Skeletal muscle cell (primary cell): ENCODE measurements at regions not wholly inside any gene's neighbourhood (a gene's known extent, or its start where the extent isn't known, plus 50 kb on each side); places are given as distances from the start of the nearest gene placed in this dataset.

Experiments used
- DNase-seq: peaks from one replicate; pipeline ENCODE4 v3.0.0-alpha.2; 2010; ENCODE audit warnings: low read depth
- H3K4me3 ChIP-seq: 2 replicates; pipeline ENCODE4 v1.5.1; 2011; ENCODE audit warnings: low read depth, mild to moderate bottlenecking, control low read depth, low read length, moderate library complexity

DNA sequence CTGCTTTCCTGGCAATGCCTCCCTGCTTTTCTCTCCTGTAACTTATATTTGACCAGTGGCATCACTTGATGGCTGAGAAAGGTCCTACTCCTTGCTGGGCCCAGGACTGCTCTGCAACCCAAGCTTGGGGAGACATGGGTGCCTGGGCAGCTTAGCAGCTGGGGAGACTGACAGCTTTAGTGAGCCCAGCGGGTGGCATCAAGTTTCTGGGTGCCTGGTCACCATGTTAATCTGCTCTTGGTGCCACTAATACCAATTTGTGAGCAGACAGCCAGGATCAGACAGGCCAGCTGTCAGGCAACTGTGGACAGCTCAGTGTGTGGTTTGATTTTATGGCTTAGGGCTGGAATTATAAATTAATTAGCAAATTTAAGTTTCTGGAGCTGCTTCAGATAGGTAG lies 144.8 kb upstream of the GLI2 start:
- no peak overlapping the region for H3K4me3 ChIP-seq
- no peak for DNase-seq

DNA sequence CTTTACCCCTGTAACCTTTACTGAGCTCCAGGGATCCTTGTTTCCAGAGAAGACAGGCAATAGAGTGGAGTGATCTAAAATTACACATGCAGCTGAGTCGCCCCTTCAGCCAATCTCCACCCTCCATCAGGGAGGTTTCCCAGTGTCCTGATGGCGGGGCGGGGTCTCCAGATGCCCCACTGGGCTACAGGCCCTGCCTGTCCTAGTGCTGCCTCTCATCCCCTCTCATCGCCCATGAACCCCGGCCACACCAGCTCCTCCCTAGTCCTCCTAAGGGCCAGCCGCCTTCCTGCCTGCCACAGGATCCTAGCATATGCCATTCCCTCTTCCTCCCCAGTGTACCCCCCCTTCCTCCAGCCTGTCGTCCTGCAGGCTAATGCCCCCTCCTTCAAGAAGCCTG lies 144.1 kb upstream of the GLI2 start:
- no peak overlapping the region for H3K4me3 ChIP-seq
- no peak for DNase-seq

DNA sequence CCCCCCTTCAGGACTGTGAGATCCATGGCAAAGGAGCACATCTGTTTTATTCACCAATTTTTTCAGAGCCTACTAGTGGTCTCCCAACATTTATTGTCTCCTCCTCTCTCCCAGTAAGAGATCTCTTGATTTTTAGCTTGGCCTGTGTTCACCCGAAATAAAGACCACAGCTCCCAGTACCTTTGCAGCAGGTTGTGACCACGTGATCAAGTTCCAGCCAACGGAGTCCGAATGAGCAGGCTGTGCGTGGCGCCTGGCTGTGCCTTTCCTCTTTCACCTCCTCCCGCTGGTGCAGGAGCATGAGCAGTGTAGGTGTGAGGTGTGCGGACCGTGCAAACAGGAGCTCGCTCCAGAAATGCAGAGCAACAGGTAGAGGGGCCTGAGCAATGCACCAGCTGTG lies 143.6 kb upstream of the GLI2 start:
- no peak overlapping the region for H3K4me3 ChIP-seq
- DNase-seq, result no peak

DNA sequence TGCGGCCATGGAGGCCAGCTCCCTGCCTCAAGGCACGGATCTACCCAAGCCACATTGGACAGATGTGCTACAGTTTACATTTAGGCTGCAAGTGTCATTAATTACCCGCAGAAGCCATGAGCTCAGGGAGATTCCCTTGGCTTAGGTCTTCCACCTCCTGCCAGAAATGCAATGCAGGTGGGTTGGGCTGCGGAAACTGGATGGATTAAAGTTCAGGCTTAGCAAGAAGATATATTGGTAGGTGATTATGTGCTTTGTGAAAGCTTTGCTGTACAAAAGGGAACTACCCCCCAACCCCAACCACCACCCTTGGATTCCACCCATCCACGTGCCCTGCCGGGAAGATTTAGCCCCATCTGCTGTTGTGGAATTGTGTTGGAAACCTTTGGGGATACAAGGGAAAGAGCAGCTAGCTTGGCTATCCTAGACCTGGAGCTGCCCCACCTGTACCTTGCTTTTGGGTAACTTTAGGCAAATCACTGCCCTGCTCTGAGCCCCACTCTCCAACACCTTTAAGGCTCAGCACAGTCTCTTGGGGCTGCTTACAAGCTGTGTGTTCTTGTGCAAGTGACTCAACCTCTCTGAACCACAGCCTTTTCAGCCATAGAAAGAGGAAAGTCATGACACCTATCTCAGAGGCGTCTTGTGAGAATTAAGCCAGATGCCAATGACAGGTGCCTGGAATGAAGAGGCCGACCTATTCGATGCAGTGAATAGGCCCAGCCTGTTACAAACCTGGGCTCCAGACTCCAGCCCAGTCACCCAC lies 141.6 kb upstream of the GLI2 start:
- no peak overlapping the region for H3K4me3 ChIP-seq
- DNase-seq, result no peak

DNA sequence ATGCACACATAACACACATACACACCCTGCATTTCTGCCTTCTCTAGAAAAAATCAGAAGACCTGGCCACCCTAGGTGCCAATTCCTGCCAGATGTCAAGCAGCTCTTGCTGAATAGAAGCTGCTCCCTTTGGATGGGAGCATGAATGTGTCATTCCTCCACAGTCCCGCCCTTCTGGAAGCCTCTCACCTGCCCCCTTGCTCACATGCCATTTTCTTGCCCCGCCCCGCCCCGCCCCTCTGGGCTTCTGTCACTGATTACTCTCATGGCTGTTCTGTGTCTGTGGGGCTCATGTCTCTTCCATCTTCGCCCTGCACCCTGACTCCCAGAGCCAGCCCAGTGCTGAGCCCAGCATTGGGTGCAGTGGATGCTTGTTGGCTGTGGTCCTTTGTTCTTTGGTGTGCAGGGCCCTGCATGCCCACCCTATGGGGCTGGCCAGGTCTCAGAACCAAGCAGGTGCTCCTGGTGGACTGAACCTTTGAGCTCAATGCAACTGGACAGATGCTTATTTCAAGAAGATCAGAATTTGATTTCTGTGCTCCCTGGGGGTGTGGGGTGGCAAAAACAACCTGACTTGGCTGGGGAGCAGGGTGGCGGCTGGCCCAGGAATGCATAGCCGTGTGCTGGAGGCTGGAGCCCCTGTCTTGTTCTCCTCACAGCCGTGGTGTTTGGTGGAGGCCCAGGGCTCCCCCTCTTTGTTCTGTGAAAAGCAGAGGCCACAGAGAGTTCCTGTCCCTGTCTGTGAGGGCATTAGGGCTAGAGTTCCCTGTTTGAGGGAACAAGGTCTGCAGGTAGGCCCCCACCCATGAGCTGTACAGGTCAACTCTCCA lies 140.6 kb upstream of the GLI2 start:
- H3K4me3 ChIP-seq, result no peak overlapping the region
- DNase-seq, result no peak

DNA sequence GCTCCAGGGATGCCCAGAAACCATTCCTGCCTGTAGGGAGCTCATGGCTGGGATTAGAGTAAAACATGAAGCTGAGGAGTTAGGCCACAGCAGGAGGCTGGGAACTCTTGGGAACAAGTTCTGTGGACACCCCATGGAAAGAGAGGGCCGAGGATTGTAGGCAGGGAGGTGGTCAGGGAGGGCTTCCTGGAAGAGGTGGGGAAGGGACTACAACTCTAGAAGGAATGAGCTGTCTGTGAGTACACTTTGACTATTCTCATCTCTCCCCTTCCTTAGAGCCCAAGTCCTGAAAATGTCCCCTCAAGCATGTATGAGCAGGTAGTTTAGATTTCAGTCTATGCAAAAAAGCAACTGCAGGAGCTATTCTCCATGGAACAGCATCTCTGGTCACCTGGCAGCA lies 139.9 kb upstream of the GLI2 start:
- H3K4me3 ChIP-seq, result no peak overlapping the region
- no peak for DNase-seq

DNA sequence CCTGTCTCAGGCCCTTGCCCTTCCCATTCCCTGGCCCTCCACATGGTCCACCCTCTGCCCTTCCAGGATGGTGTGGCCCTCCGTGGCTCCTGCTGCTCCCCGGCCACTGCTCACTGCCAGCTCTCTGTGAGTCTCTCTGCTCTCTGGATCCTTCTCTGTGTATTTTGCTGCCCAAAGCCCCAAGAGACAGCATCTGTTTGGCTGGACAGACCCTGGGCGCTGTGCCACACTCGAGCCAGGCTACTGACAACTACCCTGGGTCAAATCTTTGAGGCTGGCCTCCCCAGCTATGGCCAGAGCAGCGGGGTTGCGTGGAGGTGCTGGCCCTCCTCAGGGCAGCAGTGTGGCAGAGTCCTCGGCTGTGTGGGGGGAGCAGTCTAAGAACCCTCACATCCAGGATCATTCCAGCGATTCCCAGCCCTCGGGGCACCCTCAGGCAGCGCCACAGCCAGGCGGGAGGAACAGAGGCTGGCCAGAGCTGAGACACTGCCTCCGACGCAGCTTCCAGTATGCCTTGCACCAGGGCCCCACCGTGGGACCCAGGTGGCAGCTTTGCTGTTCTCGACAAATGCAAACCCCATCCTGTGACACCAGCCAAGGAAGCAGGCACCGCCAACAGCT lies 139.4 kb upstream of the GLI2 start:
- no peak overlapping the region for H3K4me3 ChIP-seq
- no peak for DNase-seq

DNA sequence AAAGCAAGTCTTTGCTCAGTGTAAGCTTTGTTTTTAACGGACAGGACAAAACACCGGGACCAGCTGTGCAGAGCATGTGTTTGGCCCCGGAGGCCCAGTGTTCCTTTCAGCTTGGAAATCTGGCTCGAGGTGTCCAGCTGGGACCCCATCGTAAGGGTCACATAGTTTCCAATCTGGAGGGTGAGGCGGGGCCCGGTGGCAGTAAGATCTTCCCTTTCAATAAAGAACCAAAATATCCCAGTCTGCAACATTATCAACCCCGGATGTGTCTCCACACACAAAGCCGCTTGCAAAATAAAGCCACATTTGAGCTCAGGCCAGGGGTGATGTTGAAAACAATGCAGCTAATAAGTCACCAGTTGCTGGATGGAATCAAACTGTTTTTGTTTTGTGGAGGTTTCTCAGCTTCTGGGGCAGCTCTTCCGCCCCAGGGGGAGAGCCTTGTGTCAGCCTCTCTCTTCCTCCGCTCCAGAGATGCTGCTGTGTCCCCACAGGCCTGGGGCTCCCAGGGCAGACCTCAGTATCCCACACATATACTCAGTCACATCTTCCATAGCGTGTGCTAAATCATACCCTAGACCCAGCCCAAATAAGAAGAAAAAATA lies 138.6 kb upstream of the GLI2 start:
- no peak overlapping the region for H3K4me3 ChIP-seq
- peak; percentile 53 for DNase-seq

DNA sequence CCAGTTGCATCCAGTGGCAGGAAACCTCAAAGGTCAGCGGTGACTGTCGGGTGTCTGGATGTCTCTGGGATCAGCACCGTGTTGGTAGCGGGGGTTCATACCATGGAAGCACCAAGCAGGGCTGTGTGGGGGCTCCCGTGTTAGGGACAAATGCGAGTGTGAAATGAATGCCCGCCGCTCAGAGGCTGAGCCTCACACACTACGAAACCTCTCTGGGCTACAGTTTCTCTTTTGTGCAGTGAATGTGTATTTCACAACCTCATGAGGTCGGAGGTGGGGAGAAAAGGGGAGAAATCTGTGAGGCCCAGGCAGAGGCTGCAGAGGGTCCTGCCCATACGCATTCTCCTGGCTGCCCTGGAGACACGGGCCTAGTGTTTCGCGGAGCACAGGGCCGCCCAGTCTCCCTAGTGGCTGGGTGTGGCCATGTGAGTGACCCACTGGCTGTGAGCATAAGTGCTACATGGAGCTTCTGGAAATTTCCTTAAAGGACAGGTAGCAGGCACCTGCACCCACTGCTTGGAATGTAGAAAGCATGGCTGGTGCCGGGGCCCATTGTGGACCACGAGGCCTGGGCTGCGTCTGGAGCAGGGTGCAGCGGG lies 138.0 kb upstream of the GLI2 start:
- no peak for DNase-seq
- no peak overlapping the region for H3K4me3 ChIP-seq

DNA sequence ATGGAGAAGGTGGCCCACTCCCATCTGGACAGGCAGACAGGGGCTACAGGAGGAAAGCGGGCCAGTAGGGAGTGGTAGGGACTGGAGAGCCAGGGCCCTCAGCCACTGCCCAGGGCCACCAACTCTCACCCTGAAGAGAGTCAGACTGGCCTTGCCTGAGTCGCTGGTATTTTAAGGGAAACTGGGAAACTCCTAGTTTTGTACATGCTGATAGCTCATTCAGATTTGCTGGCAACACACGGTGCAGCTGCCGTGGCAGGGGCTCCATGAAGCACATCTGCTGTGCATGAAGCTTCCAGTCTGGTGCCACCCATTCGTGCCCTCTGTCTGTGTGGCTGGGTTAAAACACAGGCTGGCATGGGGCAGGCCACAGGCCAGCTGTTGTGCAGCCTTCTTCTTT lies 137.3 kb upstream of the GLI2 start:
- H3K4me3 ChIP-seq, result no peak overlapping the region
- DNase-seq, result no peak

DNA sequence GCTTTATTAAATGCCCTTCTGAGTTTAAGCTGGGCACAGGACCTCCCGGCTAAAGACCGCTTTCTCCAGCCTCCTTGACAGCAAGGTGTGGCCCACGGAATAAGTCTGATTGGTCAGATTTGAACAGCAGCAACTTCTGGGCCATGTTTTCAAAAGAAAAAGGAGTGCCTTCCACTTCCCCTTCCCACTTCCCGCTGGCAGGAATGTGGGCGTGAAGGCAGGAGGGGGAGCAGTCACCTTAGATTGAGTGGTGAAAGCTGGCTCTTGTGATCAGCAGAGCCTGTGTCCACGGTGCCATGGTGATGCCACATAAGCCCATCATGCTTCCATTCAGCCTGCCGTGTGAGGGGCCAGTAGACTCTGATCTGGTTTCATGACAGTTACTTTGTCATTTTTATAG lies 136.6 kb upstream of the GLI2 start:
- no peak for DNase-seq

DNA sequence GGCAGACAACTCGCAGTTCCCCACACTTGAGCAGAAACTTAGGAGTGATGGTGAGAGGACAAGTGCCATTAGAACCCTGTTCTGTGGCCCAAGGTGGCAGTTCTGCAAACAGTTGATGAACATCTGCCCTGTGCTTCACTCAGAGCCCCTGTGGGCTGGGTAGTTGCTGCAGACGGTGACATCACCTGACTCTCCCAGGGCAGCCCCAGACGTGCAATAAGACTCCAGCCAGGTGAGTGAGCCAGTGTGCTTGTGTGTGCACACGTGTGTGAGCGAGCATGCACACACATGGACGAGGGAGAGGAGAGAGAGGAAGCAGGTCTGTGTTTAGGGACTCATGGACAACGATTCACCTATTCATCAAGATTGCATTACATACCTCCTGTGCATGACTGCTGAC lies 136.0 kb upstream of the GLI2 start:
- no peak overlapping the region for H3K4me3 ChIP-seq
- no peak for DNase-seq

More for the DNA sequence above, 136.6 kb upstream of the GLI2 start:
- no peak overlapping the region for H3K4me3 ChIP-seq

DNA sequence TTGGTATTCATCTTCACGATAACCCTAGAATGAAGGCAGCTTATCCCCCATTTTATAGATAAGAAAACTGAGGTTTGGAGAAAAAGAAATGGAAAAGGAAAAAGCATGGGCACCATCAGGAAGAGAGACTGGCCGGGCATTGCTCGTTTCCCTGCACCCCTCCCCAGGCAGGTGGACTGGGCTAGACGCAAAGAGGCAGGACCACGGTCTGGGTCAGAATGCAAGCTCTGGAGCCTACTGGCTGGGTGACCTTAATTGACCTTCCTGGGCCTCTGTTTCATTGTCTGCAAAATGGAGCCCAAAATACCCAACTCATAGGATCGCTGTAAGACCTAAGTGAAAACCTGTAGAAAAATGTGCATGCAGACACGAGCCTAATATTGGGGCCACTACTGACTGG lies 135.3 kb upstream of the GLI2 start:
- DNase-seq, result no peak
- H3K4me3 ChIP-seq, result no peak overlapping the region

DNA sequence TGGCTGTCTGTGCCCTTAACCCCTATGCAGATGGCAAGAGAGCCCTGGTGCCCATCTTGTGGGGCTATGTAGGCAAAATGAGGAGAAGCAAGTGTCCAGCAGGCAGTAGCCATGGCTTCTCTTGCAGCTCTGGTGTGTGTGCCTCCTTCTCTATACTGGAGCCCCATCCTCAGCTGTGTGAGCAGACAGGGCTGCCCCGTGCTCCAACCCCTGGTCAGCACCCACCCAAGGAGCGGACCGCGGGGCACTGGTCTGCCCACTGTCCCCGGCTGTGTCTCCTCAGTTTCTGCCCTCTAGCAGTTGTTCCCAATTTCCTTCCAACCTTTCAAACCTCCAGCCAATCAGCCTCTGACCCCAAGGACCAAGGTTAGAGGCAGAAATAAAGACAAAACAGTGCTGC lies 134.9 kb upstream of the GLI2 start:
- no peak for DNase-seq
- H3K4me3 ChIP-seq, result no peak overlapping the region

DNA sequence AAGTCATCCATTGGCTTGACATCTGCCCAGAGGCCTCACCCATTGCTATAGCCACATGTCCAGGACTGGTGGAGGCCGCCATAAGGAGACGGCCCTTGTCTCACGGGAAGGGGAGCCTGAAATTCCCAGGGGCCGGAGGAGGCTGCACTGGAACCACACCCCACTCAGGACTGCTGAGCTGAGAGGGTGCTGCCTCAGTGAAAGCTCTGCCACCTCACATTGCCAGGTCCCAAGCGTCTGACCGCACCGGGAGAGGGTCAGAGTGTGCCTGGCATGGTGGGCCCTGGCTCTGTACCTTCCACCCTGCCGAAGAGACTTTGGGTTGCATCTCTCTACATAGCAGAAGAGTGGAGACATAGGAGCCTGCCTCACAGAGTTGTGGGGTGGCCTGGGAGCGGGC lies 134.1 kb upstream of the GLI2 start:
- DNase-seq, result no peak
- H3K4me3 ChIP-seq, result no peak overlapping the region

DNA sequence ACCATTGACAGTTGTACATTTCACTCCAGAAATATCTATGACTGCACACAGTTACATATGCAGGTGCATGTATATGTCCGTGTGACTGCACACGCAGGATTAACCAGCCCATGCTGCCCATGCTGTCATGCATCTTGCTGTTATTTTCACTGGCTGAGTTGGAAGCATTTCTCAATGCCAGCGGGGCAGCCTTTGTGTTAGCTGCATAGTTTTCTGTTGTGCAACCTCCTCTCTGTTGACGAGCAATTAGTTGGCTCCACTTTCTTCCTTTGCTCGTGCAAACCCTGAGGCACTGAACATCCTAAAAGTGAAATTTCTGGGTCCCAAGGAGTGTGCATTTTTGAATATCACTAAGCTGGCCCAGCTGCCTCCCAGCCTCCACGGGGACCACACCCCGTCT lies 133.4 kb upstream of the GLI2 start:
- DNase-seq, result no peak
- H3K4me3 ChIP-seq, result no peak overlapping the region

DNA sequence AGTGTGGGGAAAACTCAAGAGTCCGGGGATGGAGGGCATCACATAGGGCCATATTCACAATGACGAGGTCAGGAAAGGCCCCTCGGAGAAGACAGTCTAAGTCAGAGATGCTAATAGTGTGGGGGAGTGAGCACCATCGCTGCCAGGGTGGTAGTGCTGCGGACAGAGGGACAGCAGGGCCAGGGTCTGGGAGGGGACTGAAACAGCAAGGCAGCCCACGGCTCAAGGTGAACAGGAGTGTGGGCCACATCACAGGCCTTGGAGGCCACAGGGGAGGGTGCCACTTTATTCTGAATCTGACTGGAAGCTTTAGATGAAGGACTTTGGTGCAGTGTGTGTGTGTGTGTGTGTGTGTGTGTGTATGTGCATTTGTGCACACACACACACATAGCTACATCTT lies 130.9 kb upstream of the GLI2 start:
- no peak for DNase-seq
- no peak overlapping the region for H3K4me3 ChIP-seq

DNA sequence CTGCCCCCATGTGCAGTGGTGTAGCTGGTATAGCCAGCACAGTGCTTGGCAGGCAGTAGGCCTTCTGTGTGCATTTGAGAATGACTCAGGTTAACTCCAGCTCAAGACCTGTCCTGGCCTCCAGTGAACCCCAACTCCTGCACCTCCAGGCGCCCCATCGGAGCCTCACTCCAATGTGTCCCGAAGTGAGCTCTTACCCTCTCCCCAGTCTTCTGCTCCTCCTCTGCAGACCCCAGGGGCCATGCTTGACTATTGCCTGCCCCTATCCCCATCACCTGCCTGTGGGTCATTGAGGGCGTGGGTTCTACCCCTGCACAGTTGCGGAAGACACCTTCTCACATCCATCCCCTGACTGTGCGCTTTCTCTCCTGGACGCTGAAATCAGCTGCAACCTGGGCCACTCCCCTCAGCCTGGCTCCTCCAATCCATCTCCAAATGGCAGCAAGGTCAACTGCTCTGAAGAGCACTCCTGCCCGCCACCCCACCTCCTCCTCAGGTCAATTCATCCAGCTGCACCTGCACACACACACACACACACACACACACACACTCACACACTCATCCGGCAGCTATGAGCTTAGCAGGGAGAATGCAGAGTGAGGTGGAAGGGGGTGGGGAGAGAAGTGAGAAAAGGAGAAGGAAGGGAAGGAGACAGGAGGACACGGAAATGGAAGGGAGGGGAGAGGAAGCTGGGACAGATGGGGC lies 130.3 kb upstream of the GLI2 start:
- H3K4me3 ChIP-seq, result no peak overlapping the region
- DNase-seq, result no peak

DNA sequence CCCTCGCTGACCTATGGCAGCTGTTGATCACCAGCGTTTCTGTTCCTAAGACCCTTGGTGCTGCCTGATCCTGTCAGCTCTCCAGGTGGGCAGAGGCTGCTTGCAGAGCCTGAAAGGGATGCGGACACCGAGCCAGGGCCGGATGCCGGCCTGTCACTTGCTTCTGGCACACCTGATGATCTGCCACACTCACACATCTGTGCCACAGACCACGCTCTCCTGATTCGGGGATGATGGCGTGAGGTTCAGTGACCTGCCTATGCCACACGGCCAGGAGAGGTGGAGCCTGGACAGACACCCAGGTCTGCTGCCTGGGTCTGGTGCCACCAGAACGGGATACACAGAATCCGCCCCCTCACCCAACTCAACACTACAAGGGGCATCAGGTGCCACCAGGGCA lies 129.4 kb upstream of the GLI2 start:
- H3K4me3 ChIP-seq, result no peak overlapping the region

More for the DNA sequence above, 129.4 kb upstream of the GLI2 start:
- no peak for DNase-seq
